HepG2 (cell line): ENCODE measurements at regions not wholly inside any gene's neighbourhood (a gene's known extent, or its start where the extent isn't known, plus 50 kb on each side); places are given as distances from the start of the nearest gene placed in this dataset.
A peak's percentile ranks its signal among the peaks of the same experiment; 100 is the strongest.

Experiments used
- CBX1 ChIP-seq: IDR thresholded peaks from one replicate; pipeline ENCODE4 v1.6.1; 2016; ENCODE audit warnings: antibody characterized with exemption, low read depth
- GABPB1 ChIP-seq: IDR thresholded peaks from 2 replicates; pipeline ENCODE4 v1.6.1; 2016; ENCODE audit warnings: mild to moderate bottlenecking, missing genetic modification reagents, moderate library complexity, missing compliant biosample characterization
- NBN ChIP-seq: fragments of 450-650 bp; conservative IDR thresholded peaks from 2 replicates; pipeline ENCODE4 v1.6.1; 2017
- NFKB2 ChIP-seq: sonication (generic); formaldehyde crosslinking; IDR thresholded peaks from 2 replicates; pipeline ENCODE4 v1.4.0; 2020; ENCODE audit warnings: missing genetic modification reagents, borderline replicate concordance
- PCBP2 ChIP-seq: fragments of 200-400 bp; formaldehyde crosslinking; optimal IDR thresholded peaks from 2 replicates; pipeline ENCODE3; 2018; ENCODE audit warnings: low read length, low read depth; ENCODE audit not compliant: poor library complexity, severe bottlenecking
- PHF21A ChIP-seq: sonication (generic); formaldehyde crosslinking; IDR thresholded peaks from 2 replicates; pipeline ENCODE4 v1.5.0; 2020; ENCODE audit warnings: mild to moderate bottlenecking, missing genetic modification reagents
- SP5 ChIP-seq: IDR thresholded peaks from 2 replicates; pipeline ENCODE4 v1.6.1; 2016; ENCODE audit warnings: low read depth, borderline replicate concordance
- TARDBP ChIP-seq: sonication (generic); formaldehyde crosslinking; IDR thresholded peaks from 2 replicates; pipeline ENCODE4 v1.8.0; 2022; ENCODE audit warnings: mild to moderate bottlenecking, missing genetic modification reagents
- TOE1 ChIP-seq: sonication (generic); formaldehyde crosslinking; IDR thresholded peaks from 2 replicates; pipeline ENCODE4 v1.4.0; 2020; ENCODE audit warnings: mild to moderate bottlenecking, missing genetic modification reagents
- XBP1 ChIP-seq: sonication (generic); formaldehyde crosslinking; IDR thresholded peaks from 2 replicates; pipeline ENCODE4 v1.5.0; 2020; ENCODE audit warnings: missing genetic modification reagents
- YEATS4 ChIP-seq: sonication (generic); formaldehyde crosslinking; IDR thresholded peaks from 2 replicates; pipeline ENCODE4 v1.4.0; 2020; ENCODE audit warnings: missing genetic modification reagents, borderline replicate concordance
- ZFP82 ChIP-seq: sonication (generic); formaldehyde crosslinking; IDR thresholded peaks from 2 replicates; pipeline ENCODE4 v1.5.1; 2020; ENCODE audit warnings: mild to moderate bottlenecking, missing genetic modification reagents, borderline replicate concordance
- ZNF180 ChIP-seq: sonication (generic); formaldehyde crosslinking; IDR thresholded peaks from 2 replicates; pipeline ENCODE4 v1.4.0; 2020; ENCODE audit warnings: low read depth, missing genetic modification reagents, borderline replicate concordance
- ZNF501 ChIP-seq: sonication (generic); formaldehyde crosslinking; IDR thresholded peaks from 2 replicates; pipeline ENCODE4 v1.5.1; 2020; ENCODE audit warnings: mild to moderate bottlenecking, moderate library complexity, missing genetic modification reagents
- ZNF552 ChIP-seq: sonication (generic); formaldehyde crosslinking; IDR thresholded peaks from 2 replicates; pipeline ENCODE4 v1.9.0; 2022; ENCODE audit warnings: missing genetic modification reagents, mild to moderate bottlenecking, borderline replicate concordance
- ZNF597 ChIP-seq: sonication (generic); formaldehyde crosslinking; IDR thresholded peaks from 2 replicates; pipeline ENCODE4 v1.5.0; 2020; ENCODE audit warnings: missing genetic modification reagents
- ZNF614 ChIP-seq: IDR thresholded peaks from 2 replicates; pipeline ENCODE4 v1.6.1; 2018; ENCODE audit warnings: missing biosample characterization, missing genetic modification reagents, inconsistent platforms, borderline replicate concordance
- ZNF709 ChIP-seq: sonication (generic); formaldehyde crosslinking; IDR thresholded peaks from 2 replicates; pipeline ENCODE4 v1.5.0; 2020; ENCODE audit warnings: mild to moderate bottlenecking, missing genetic modification reagents
- ZNF713 ChIP-seq: sonication (generic); formaldehyde crosslinking; IDR thresholded peaks from 2 replicates; pipeline ENCODE4 v1.4.0; 2020; ENCODE audit warnings: mild to moderate bottlenecking, missing genetic modification reagents
- ZNF788 ChIP-seq: sonication (generic); formaldehyde crosslinking; IDR thresholded peaks from 2 replicates; pipeline ENCODE4 v1.5.0; 2020; ENCODE audit warnings: mild to moderate bottlenecking, missing genetic modification reagents, borderline replicate concordance
- ZNF891 ChIP-seq: sonication (generic); formaldehyde crosslinking; IDR thresholded peaks from 2 replicates; pipeline ENCODE4 v1.5.0; 2020; ENCODE audit warnings: mild to moderate bottlenecking, missing genetic modification reagents
- ZXDC ChIP-seq: sonication (generic); formaldehyde crosslinking; IDR thresholded peaks from 2 replicates; pipeline ENCODE4 v1.5.0; 2020; ENCODE audit warnings: mild to moderate bottlenecking, missing genetic modification reagents

- TF ChIP-seq YEATS4 (0 out of 2 replicates have a peak, but pooled peaks have one; percentile 53), ZNF709 (no peak), GABPB1 (CRISPR knock-in tag) (no peak), XBP1 (CRISPR knock-in tag) (no peak), CBX1 (no peak), ZXDC (CRISPR knock-in tag) (no peak), ZNF597 (no peak), PCBP2 (no peak), ZNF180 (CRISPR knock-in tag) (no peak), TARDBP (peak; percentile 53; the same call in 1 of the 2 replicates), PHF21A (CRISPR knock-in tag) (peak; percentile 86), ZFP82 (CRISPR knock-in tag) (no peak), ZNF501 (CRISPR knock-in tag) (no peak), SP5 (peak; percentile 37; the same call in 1 of the 2 replicates), ZNF891 (CRISPR knock-in tag) (no peak), ZNF713 (CRISPR knock-in tag) (no peak), NBN (no peak), NFKB2 (CRISPR knock-in tag) (no peak), ZNF614 (CRISPR knock-in tag) (no peak), ZNF552 (CRISPR knock-in tag) (no peak), TOE1 (CRISPR knock-in tag) (no peak), ZNF788 (no peak)
Measured at GRCh38 chr16:21338537-21339268, 60.6 kb upstream of the CRYM start (continued).
